GM23338 (cell line): ENCODE measurements at regions not wholly inside any gene's neighbourhood (a gene's known extent, or its start where the extent isn't known, plus 50 kb on each side); places are given as distances from the start of the nearest gene placed in this dataset.

Source experiments
- ATAC-seq: fragments of 200-7000 bp; cut with Tn5 transposase; 3 replicates; pipeline ENCODE4 v1.9.1; 2020
- DNase-seq: peaks from one replicate; pipeline ENCODE4 v3.0.0-alpha.2; 2015; ENCODE audit warnings: low spot score
- H2AFZ ChIP-seq: fragments of 200-600 bp; sonication (generic); 2 replicates; pipeline ENCODE4 v1.8.0; 2016; ENCODE audit warnings: antibody characterized with exemption, mild to moderate bottlenecking, moderate library complexity
- H3F3A ChIP-seq: fragments of 200-600 bp; sonication (generic); replicated peaks from 2 replicates; pipeline ENCODE4 v1.8.0; 2017; ENCODE audit warnings: antibody characterized with exemption, mixed run types, low read depth
- H3K27ac ChIP-seq: fragments of 200-600 bp; sonication (generic); 2 replicates; pipeline ENCODE4 v1.6.1; 2016; ENCODE audit warnings: low read depth
- H3K27me3 ChIP-seq: fragments of 200-600 bp; sonication (generic); 2 replicates; pipeline ENCODE4 v1.8.0; 2016; ENCODE audit warnings: mild to moderate bottlenecking, mixed run types, moderate library complexity; ENCODE audit not compliant: insufficient read depth
- H3K36me3 ChIP-seq: fragments of 200-600 bp; sonication (generic); 2 replicates; pipeline ENCODE4 v1.8.0; 2016; ENCODE audit warnings: mild to moderate bottlenecking; ENCODE audit not compliant: insufficient read depth
- H3K4me1 ChIP-seq: fragments of 200-600 bp; sonication (generic); 2 replicates; pipeline ENCODE4 v1.8.0; 2016; ENCODE audit warnings: mild to moderate bottlenecking, moderate library complexity; ENCODE audit not compliant: insufficient read depth
- H3K4me2 ChIP-seq: fragments of 200-600 bp; sonication (generic); 2 replicates; pipeline ENCODE4 v1.7.1; 2017; ENCODE audit warnings: mixed run types
- H3K4me3 ChIP-seq: fragments of 200-600 bp; sonication (generic); 2 replicates; pipeline ENCODE4 v1.6.1; 2016; ENCODE audit warnings: mixed run types
- H3K79me2 ChIP-seq: fragments of 200-600 bp; sonication (generic); replicated peaks from 2 replicates; pipeline ENCODE4 v1.8.0; 2017; ENCODE audit warnings: mild to moderate bottlenecking; ENCODE audit not compliant: insufficient read depth
- H3K9me2 ChIP-seq: fragments of 200-600 bp; sonication (generic); 2 replicates; pipeline ENCODE4 v1.8.0; 2017; ENCODE audit not compliant: insufficient read depth
- H4K20me1 ChIP-seq: fragments of 200-600 bp; sonication (generic); replicated peaks from 2 replicates; pipeline ENCODE4 v1.8.0; 2017; ENCODE audit warnings: mild to moderate bottlenecking; ENCODE audit not compliant: insufficient read depth
- H3K27ac Mint-ChIP-seq: 2 replicates; pipeline ENCODE4 v1.8.0; 2020; ENCODE audit warnings: inconsistent platforms, mild to moderate bottlenecking, moderate library complexity, mixed read lengths
- H3K27me3 Mint-ChIP-seq: 3 replicates; pipeline ENCODE4 v1.8.0; 2022; ENCODE audit warnings: low read depth, mild to moderate bottlenecking, moderate library complexity, mixed read lengths, inconsistent platforms; ENCODE audit not compliant: insufficient read depth, poor library complexity
- H3K36me3 Mint-ChIP-seq: 3 replicates; pipeline ENCODE4 v1.8.0; 2021; ENCODE audit warnings: low read depth, mild to moderate bottlenecking, inconsistent platforms, moderate library complexity, mixed read lengths
- H3K4me1 Mint-ChIP-seq: 3 replicates; pipeline ENCODE4 v1.8.0; 2020; ENCODE audit warnings: mild to moderate bottlenecking, inconsistent platforms, mixed read lengths
- H3K4me3 Mint-ChIP-seq: 3 replicates; pipeline ENCODE4 v1.8.0; 2021; ENCODE audit warnings: moderate library complexity, mild to moderate bottlenecking, inconsistent platforms, mixed read lengths
- H3K9me3 Mint-ChIP-seq: 3 replicates; pipeline ENCODE4 v1.8.0; 2020; ENCODE audit warnings: moderate library complexity, mild to moderate bottlenecking, inconsistent platforms, mixed read lengths
- CREB1 ChIP-seq: fragments of 250-450 bp; sonication (Bioruptor Pico); IDR thresholded peaks from 2 replicates; pipeline ENCODE4 v1.5.0; 2020; ENCODE audit warnings: low read depth, mild to moderate bottlenecking, moderate library complexity
- CTCF ChIP-seq, 2 experiments: fragments of 200-600 bp in 1 of 2; sonication (generic) in 1 of 2; conservative IDR thresholded peaks; 2 replicates each; pipeline versions ENCODE4 v1.5.1 to v1.6.1; 2016 to 2017; ENCODE audit warnings: antibody characterized with exemption in 2 of 2, low read depth in 2 of 2, mild to moderate bottlenecking in 2 of 2, moderate library complexity in 1 of 2
- EZH2 ChIP-seq: fragments of 200-600 bp; sonication (generic); IDR thresholded peaks from one replicate; pipeline ENCODE4 v1.8.0; 2017; ENCODE audit warnings: antibody characterized with exemption, mild to moderate bottlenecking, low read depth; ENCODE audit not compliant: unreplicated experiment
- EZH2phosphoT487 ChIP-seq: fragments of 200-600 bp; sonication (generic); IDR thresholded peaks from one replicate; pipeline ENCODE4 v1.8.1; 2018; ENCODE audit warnings: antibody characterized with exemption; ENCODE audit not compliant: unreplicated experiment
- JUNB ChIP-seq: IDR thresholded peaks from one replicate; pipeline ENCODE4 v1.6.1; 2016; ENCODE audit warnings: antibody characterized with exemption; ENCODE audit not compliant: unreplicated experiment
- NANOG ChIP-seq: IDR thresholded peaks from 2 replicates; pipeline ENCODE4 v1.6.1; 2016; ENCODE audit warnings: antibody characterized with exemption, borderline replicate concordance
- POLR2AphosphoS5 ChIP-seq: IDR thresholded peaks from 2 replicates; pipeline ENCODE4 v1.6.1; 2016; ENCODE audit warnings: antibody characterized with exemption, low read depth
- REST ChIP-seq: IDR thresholded peaks from one replicate; pipeline ENCODE4 v1.6.1; 2018; ENCODE audit warnings: antibody characterized with exemption; ENCODE audit not compliant: unreplicated experiment
- STAT1 ChIP-seq: IDR thresholded peaks from one replicate; pipeline ENCODE4 v1.6.1; 2016; ENCODE audit warnings: antibody characterized with exemption; ENCODE audit not compliant: unreplicated experiment
- ZNF114 ChIP-seq: fragments of 250-450 bp; sonication (Bioruptor Pico); IDR thresholded peaks from 2 replicates; pipeline ENCODE4 v1.5.0; 2020; ENCODE audit warnings: mild to moderate bottlenecking, moderate library complexity

- no peak for TF ChIP-seq EZH2
- no peak for TF ChIP-seq NANOG
- TF ChIP-seq EZH2phosphoT487 = no peak
These were observed 98.3 kb upstream of the FAM13C start (continued) for GRCh38 chr10:59460601-59461000.

- no peaks in the 10 kb centered on the region for H3K27me3 Mint-ChIP-seq
- H3K36me3 ChIP-seq = no peaks in the 10 kb centered on the region
- no peaks in the 10 kb centered on the region for H3F3A ChIP-seq
- no peak overlapping the region for H2AFZ ChIP-seq
- no peaks in the 10 kb centered on the region for H3K27me3 ChIP-seq
- H3K9me3 Mint-ChIP-seq = no peaks in the 10 kb centered on the region
- H3K9me2 ChIP-seq = no peaks in the 10 kb centered on the region
- H4K20me1 ChIP-seq = no peaks in the 10 kb centered on the region
- DNase-seq = no peak
- no peaks in the 10 kb centered on the region for H3K4me1 Mint-ChIP-seq
- no peak overlapping the region for H3K27ac ChIP-seq
- no peak for ATAC-seq
- H3K4me2 ChIP-seq = no peak overlapping the region
- H3K4me3 ChIP-seq = no peak overlapping the region
- no peak overlapping the region for H3K27ac Mint-ChIP-seq
- TF ChIP-seq STAT1 (no peak), CREB1 (CRISPR knock-in tag) (no peak), REST (no peak), POLR2AphosphoS5 (no peak), JUNB (no peak), ZNF114 (CRISPR knock-in tag) (no peak)
- H3K79me2 ChIP-seq = no peaks in the 10 kb centered on the region
- H3K36me3 Mint-ChIP-seq = no peaks in the 10 kb centered on the region
- no peaks in the 10 kb centered on the region for H3K4me1 ChIP-seq
- H3K4me3 Mint-ChIP-seq = no peak overlapping the region
These were observed 93.8 kb upstream of the FAM13C start for GRCh38 chr10:59456199-59456598.

- no peaks in the 10 kb centered on the region for H3K9me3 Mint-ChIP-seq
- H3K36me3 ChIP-seq = no peaks in the 10 kb centered on the region
- H3K4me2 ChIP-seq = no peak overlapping the region
- no peaks in the 10 kb centered on the region for H3K79me2 ChIP-seq
- DNase-seq (no peak), ATAC-seq (no peak)
- H3K4me3 ChIP-seq = no peak overlapping the region
- no peaks in the 10 kb centered on the region for H3K36me3 Mint-ChIP-seq
- H3K4me3 Mint-ChIP-seq = no peak overlapping the region
- H3K9me2 ChIP-seq = no peaks in the 10 kb centered on the region
- no peak overlapping the region for H3K27ac ChIP-seq
- H3K27me3 Mint-ChIP-seq = no peaks in the 10 kb centered on the region
- no peak overlapping the region for H2AFZ ChIP-seq
- no peaks in the 10 kb centered on the region for H3K4me1 Mint-ChIP-seq
- H3F3A ChIP-seq = no peaks in the 10 kb centered on the region
- no peaks in the 10 kb centered on the region for H3K4me1 ChIP-seq
- no peaks in the 10 kb centered on the region for H3K27me3 ChIP-seq
- no peaks in the 10 kb centered on the region for H4K20me1 ChIP-seq
- H3K27ac Mint-ChIP-seq = no peak overlapping the region
- no peak for TF ChIP-seq CTCF (conservative IDR thresholded peaks at IDR 0.05; ENCODE audit: low read depth in 2 of 2)
- no peak for TF ChIP-seq EZH2phosphoT487
These were observed 92.0 kb upstream of the FAM13C start for GRCh38 chr10:59454171-59454919.
